ENCODE measurements at regions not wholly inside any gene's neighbourhood (a gene's known extent, or its start where the extent isn't known, plus 50 kb on each side); places are given as distances from the start of the nearest gene placed in this dataset.
"Not testable (repeated sequence)": the region's sequence is repeated elsewhere in the genome, so short reads cannot be mapped to it uniquely, and the experiment has no call there.

DNA sequence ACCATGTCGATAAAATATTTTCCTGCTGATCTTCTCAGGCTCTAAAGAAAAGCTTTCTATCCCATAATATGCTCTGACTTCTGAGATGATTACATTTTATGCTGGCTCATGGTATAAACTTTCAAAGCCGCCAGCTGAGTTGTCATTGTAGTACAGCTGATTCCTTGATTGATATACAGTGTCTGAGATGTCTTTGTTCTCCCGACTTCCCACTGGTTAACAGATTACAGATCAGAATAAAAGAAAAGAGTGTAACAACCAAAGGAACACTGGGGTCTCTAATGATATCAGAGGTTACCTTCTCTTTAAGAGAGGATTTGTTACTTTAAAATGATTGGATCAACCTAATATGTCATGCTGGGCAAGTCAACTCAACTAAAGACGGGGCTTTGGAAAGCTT lies 485.4 kb upstream of the LRRC7 start:
- FAIRE-seq (no peak), DNase-seq (ENCODE audit: low read depth) (no peak)
- H3K4me3 ChIP-seq (ENCODE audit: low read depth, low read length): no peak overlapping the region
- H3K36me3 ChIP-seq (ENCODE audit: control insufficient read depth, insufficient read depth, low read length): no peaks in the 10 kb centered on the region
- TF ChIP-seq, protein P1, sequence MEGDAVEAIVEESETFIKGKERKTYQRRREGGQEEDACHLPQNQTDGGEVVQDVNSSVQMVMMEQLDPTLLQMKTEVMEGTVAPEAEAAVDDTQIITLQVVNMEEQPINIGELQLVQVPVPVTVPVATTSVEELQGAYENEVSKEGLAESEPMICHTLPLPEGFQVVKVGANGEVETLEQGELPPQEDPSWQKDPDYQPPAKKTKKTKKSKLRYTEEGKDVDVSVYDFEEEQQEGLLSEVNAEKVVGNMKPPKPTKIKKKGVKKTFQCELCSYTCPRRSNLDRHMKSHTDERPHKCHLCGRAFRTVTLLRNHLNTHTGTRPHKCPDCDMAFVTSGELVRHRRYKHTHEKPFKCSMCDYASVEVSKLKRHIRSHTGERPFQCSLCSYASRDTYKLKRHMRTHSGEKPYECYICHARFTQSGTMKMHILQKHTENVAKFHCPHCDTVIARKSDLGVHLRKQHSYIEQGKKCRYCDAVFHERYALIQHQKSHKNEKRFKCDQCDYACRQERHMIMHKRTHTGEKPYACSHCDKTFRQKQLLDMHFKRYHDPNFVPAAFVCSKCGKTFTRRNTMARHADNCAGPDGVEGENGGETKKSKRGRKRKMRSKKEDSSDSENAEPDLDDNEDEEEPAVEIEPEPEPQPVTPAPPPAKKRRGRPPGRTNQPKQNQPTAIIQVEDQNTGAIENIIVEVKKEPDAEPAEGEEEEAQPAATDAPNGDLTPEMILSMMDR (IDR thresholded peaks at IDR 0.05; ENCODE audit: insufficient read depth, low read length, severe bottlenecking): no peak
- no peaks in the 10 kb centered on the region for H3K27me3 ChIP-seq (ENCODE audit: control insufficient read depth, insufficient read depth, low read length)

DNA sequence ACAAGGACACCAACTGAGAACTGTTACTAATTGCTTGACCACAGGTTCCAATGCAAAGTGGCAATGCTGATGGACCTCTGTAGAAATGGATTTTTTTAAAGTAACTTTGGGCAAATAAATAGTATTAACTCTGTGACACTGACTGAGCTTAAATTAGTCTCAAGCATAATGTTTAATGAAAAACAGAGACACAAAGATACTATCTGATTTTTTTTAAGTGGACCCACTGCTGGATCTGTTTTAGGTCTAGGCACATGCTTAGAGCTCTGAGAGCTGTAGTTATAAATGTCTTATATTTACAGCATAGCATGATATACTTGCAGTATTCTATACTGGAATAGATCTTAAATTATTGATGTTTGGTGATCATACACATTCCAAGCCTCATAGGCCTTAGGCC lies 481.6 kb upstream of the LRRC7 start:
- no peaks in the 10 kb centered on the region for H3K36me3 ChIP-seq (ENCODE audit: control insufficient read depth, insufficient read depth, low read length)
- H3K27me3 ChIP-seq (ENCODE audit: control insufficient read depth, insufficient read depth, low read length): no peaks in the 10 kb centered on the region
- FAIRE-seq (no peak), DNase-seq (ENCODE audit: low read depth) (no peak)
- H3K4me3 ChIP-seq (ENCODE audit: low read depth, low read length): no peak overlapping the region
- TF ChIP-seq, protein P1 (IDR thresholded peaks at IDR 0.05; ENCODE audit: insufficient read depth, low read length, severe bottlenecking): no peak

DNA sequence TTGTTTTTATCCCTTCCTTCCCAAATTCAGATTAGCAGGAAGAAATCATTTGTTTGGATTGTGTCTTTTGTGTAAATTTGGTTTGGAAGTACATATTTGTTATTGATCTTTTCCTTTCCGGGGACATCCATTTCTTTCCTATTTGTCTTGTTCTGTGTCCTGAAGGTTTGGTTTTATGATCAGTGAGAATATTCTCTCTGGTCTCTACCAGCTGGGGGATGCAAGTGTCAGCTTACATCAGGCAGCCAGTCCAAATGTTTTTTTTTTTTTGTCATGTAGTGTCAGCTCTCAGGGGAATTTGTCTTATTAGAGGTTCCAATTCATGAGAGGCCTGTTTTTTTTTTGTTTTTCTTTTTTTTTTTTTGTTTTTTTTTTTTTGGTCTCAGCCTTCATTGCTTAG lies 479.2 kb upstream of the LRRC7 start:
- no peak for DNase-seq (ENCODE audit: low read depth)
- TF ChIP-seq, protein P1 (IDR thresholded peaks at IDR 0.05; ENCODE audit: insufficient read depth, low read length, severe bottlenecking): no peak
- H3K36me3 ChIP-seq (ENCODE audit: control insufficient read depth, insufficient read depth, low read length): no peaks in the 10 kb centered on the region
- H3K27me3 ChIP-seq (ENCODE audit: control insufficient read depth, insufficient read depth, low read length): no peaks in the 10 kb centered on the region
- no peak for FAIRE-seq
- no peak overlapping the region for H3K4me3 ChIP-seq (ENCODE audit: low read depth, low read length)

DNA sequence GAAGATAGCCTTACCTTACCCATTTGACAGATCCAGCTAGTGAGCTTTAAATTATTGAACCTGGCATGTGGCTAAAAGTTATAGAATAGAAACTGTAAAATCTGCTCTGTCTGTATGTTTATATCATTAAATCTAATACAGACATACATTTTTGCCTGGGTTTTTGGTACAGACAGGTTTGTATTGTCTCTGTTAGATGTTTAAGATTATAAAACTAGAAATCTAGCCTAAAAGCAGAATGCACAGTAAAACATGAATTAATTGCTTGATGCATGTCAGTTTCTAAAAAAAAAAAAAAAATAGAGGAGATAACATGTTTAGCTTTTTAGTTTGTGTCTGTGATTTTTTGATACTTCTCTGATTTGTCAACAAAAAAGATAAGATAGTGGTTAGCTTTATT lies 477.6 kb upstream of the LRRC7 start:
- DNase-seq (ENCODE audit: low read depth) (no peak), FAIRE-seq (no peak)
- Histone ChIP-seq H3K4me3 (ENCODE audit: low read depth, low read length) (no peak overlapping the region), H3K27me3 (ENCODE audit: control insufficient read depth, insufficient read depth, low read length) (no peaks in the 10 kb centered on the region), H3K36me3 (ENCODE audit: control insufficient read depth, insufficient read depth, low read length) (no peaks in the 10 kb centered on the region)
- TF ChIP-seq, protein P1 (IDR thresholded peaks at IDR 0.05; ENCODE audit: insufficient read depth, low read length, severe bottlenecking): no peak

DNA sequence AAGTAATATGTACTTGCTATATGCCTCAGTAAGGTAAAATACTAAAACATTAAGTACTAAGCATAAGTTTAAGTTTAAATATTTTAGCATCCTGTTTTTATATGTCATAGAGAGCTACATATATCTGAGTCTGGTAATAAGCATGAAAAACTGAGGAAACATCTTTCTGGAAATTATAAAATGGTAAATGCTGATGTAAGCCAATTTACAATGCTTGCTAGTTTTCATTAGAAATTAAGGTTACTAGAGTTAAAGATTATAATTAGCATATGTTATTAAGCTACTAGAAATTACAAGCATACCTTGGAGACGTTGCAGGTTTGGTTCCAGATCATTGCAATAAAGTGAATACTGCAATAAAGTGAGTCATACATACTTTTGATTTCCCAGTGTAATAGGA lies 477.0 kb upstream of the LRRC7 start:
- FAIRE-seq (no peak), DNase-seq (ENCODE audit: low read depth) (no peak)
- TF ChIP-seq, protein P1 (IDR thresholded peaks at IDR 0.05; ENCODE audit: insufficient read depth, low read length, severe bottlenecking): no peak
- Histone ChIP-seq H3K4me3 (ENCODE audit: low read depth, low read length) (no peak overlapping the region), H3K27me3 (ENCODE audit: control insufficient read depth, insufficient read depth, low read length) (no peaks in the 10 kb centered on the region), H3K36me3 (ENCODE audit: control insufficient read depth, insufficient read depth, low read length) (no peaks in the 10 kb centered on the region)

DNA sequence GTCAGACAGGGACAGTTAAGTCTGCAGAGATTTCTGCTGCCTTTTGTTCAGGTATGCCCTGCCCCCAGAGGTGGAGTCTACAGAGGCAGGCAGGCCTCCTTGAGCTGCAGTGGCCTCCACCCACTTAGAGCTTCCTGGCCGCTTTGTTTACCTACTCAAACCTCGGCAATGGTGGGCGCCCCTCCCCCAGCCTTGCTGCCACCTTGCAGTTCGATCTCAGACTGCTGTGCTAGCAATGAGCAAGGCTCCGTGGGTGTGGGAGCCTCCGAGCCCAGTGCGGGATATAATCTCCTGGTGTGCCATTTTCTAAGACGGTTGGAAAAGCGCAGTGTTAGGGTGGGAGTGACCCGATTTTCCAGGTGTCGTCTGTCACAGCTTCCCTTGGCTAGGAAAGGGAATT lies 465.7 kb upstream of the LRRC7 start:
- H3K27me3 ChIP-seq (ENCODE audit: control insufficient read depth, insufficient read depth, low read length); H3K4me3 ChIP-seq (ENCODE audit: low read depth, low read length); DNase-seq (ENCODE audit: low read depth); H3K36me3 ChIP-seq (ENCODE audit: control insufficient read depth, insufficient read depth, low read length); FAIRE-seq: not testable (repeated sequence)
